OCI-LY7 (cell line): ENCODE measurements at regions not wholly inside any gene's neighbourhood (a gene's known extent, or its start where the extent isn't known, plus 50 kb on each side); places are given as distances from the start of the nearest gene placed in this dataset.

Experiments used
- BruUV-seq: library from RNA; stranded (reverse); fragments of 400-500 nt; replicated peaks from 2 replicates; lab custom pipeline; 2021; lab: Mats Ljungman, UMichigan
- CTCF ChIA-PET: fragments of 300-600 bp; sonication (Branson Sonifier 250); formaldehyde crosslinking; loops from one replicate; lab custom pipeline; 2022; ENCODE audit warnings: antibody characterized with exemption; ENCODE audit not compliant: unreplicated experiment; lab: Charles Lee
- POLR2A ChIA-PET: fragments of 300-600 bp; sonication (Branson Sonifier 250); formaldehyde crosslinking; loops from one replicate; lab custom pipeline; 2022; ENCODE audit warnings: antibody characterized with exemption; lab: Charles Lee
- DNase-seq: peaks from one replicate; pipeline ENCODE4 v3.0.0-alpha.2; 2015; ENCODE audit warnings: low spot score
- H2AFZ ChIP-seq: fragments of 200-600 bp; sonication (generic), shearing (Covaris generic); 2 replicates; pipeline ENCODE4 v1.6.1; 2014; ENCODE audit warnings: mild to moderate bottlenecking, antibody characterized with exemption, low read length, moderate library complexity
- H3K27ac ChIP-seq: fragments of 200-600 bp; sonication (generic); 2 replicates; pipeline ENCODE4 v1.5.1; 2014; ENCODE audit warnings: mixed run types, low read depth, mild to moderate bottlenecking, moderate library complexity, low read length, inconsistent platforms; ENCODE audit not compliant: poor library complexity, severe bottlenecking
- H3K36me3 ChIP-seq: fragments of 200-600 bp; sonication (generic); 2 replicates; pipeline ENCODE4 v1.6.1; 2014; ENCODE audit warnings: mild to moderate bottlenecking, antibody characterized with exemption, low read length, moderate library complexity, mixed read lengths; ENCODE audit not compliant: insufficient read depth
- H3K4me1 ChIP-seq: fragments of 200-600 bp; sonication (generic); 2 replicates; pipeline ENCODE4 v1.5.1; 2014; ENCODE audit warnings: mild to moderate bottlenecking, low read length; ENCODE audit not compliant: insufficient read depth, poor library complexity, severe bottlenecking
- H3K4me2 ChIP-seq: fragments of 200-600 bp; sonication (generic); 2 replicates; pipeline ENCODE4 v1.6.1; 2014; ENCODE audit warnings: mild to moderate bottlenecking, low read length
- H3K4me3 ChIP-seq: fragments of 200-600 bp; sonication (generic); 2 replicates; pipeline ENCODE4 v1.5.1; 2014; ENCODE audit warnings: mild to moderate bottlenecking, low read depth, low read length; ENCODE audit not compliant: poor library complexity, severe bottlenecking
- H3K79me2 ChIP-seq: fragments of 200-600 bp; sonication (generic); 2 replicates; pipeline ENCODE4 v1.6.1; 2016; ENCODE audit warnings: low read depth, mild to moderate bottlenecking, low read length, moderate library complexity, mixed read lengths; ENCODE audit not compliant: insufficient read depth
- H3K9me2 ChIP-seq: fragments of 200-600 bp; sonication (generic); 2 replicates; pipeline ENCODE4 v1.6.1; 2016; ENCODE audit warnings: mild to moderate bottlenecking, low read length, mixed read lengths; ENCODE audit not compliant: insufficient read depth
- H3K9me3 ChIP-seq: fragments of 200-600 bp; sonication (generic); 2 replicates; pipeline ENCODE4 v1.6.1; 2014; ENCODE audit warnings: mild to moderate bottlenecking, mixed run types, low read length, mixed read lengths
- H4K20me1 ChIP-seq: fragments of 200-600 bp; sonication (generic); 2 replicates; pipeline ENCODE4 v1.6.1; 2014; ENCODE audit warnings: mild to moderate bottlenecking, antibody characterized with exemption, low read length, moderate library complexity, mixed read lengths; ENCODE audit not compliant: insufficient read depth
- CTCF ChIP-seq: fragments of 200-600 bp; sonication (generic); conservative IDR thresholded peaks from 2 replicates; pipeline ENCODE4 v1.5.1; 2014; ENCODE audit warnings: mild to moderate bottlenecking, antibody characterized with exemption, low read length, moderate library complexity, mixed read lengths
- EZH2phosphoT487 ChIP-seq: fragments of 200-600 bp; sonication (generic); IDR thresholded peaks from 2 replicates; pipeline ENCODE4 v1.6.1; 2018; ENCODE audit warnings: low read depth, borderline replicate concordance, mild to moderate bottlenecking, mixed run types, antibody characterized with exemption, low read length, moderate library complexity, mixed read lengths
- intact Hi-C: fragments of 100-400 bp; cut with micrococcal nuclease; formaldehyde crosslinking; loops from one replicate; pipeline ENCODE4 v1.10.0; 2022; ENCODE audit not compliant: unreplicated experiment

- Histone ChIP-seq H3K4me2 (no peak overlapping the region), H3K36me3 (no peaks in the 10 kb centered on the region), H3K4me3 (no peak overlapping the region), H4K20me1 (no peaks in the 10 kb centered on the region), H3K9me3 (no peaks in the 10 kb centered on the region), H2AFZ (no peak overlapping the region), H3K79me2 (no peaks in the 10 kb centered on the region), H3K4me1 (no peaks in the 10 kb centered on the region), H3K9me2 (no peaks in the 10 kb centered on the region), H3K27ac (no peak overlapping the region)
- no peak for DNase-seq
- TF ChIP-seq EZH2phosphoT487 (no peak), CTCF (no peak)
- ChIA-PET POLR2A (no interaction called here), CTCF (no interaction called here)
- intact Hi-C loops, result no loop called here
- no TSS peak for BruUV-seq
These were observed 57.8 kb upstream of the LPAR1 start for GRCh38 chr9:111096051-111096450.

GRCh38 chr9:111095441-111095840 lies 57.2 kb upstream of the LPAR1 start:
- Histone ChIP-seq H3K4me1 (no peaks in the 10 kb centered on the region), H3K4me2 (no peak overlapping the region), H3K4me3 (no peak overlapping the region), H2AFZ (no peak overlapping the region), H4K20me1 (no peaks in the 10 kb centered on the region), H3K9me3 (no peaks in the 10 kb centered on the region), H3K9me2 (no peaks in the 10 kb centered on the region), H3K36me3 (no peaks in the 10 kb centered on the region), H3K79me2 (no peaks in the 10 kb centered on the region), H3K27ac (no peak overlapping the region)
- intact Hi-C loops, result no loop called here
- TF ChIP-seq CTCF (no peak), EZH2phosphoT487 (no peak)
- ChIA-PET POLR2A (no interaction called here), CTCF (no interaction called here)
- no peak for DNase-seq
- no TSS peak for BruUV-seq

GRCh38 chr9:111094958-111095357 lies 56.7 kb upstream of the LPAR1 start:
- Histone ChIP-seq H3K27ac (no peak overlapping the region), H4K20me1 (no peaks in the 10 kb centered on the region), H3K4me1 (no peaks in the 10 kb centered on the region), H3K36me3 (no peaks in the 10 kb centered on the region), H3K79me2 (no peaks in the 10 kb centered on the region), H3K9me2 (no peaks in the 10 kb centered on the region), H3K9me3 (no peaks in the 10 kb centered on the region), H3K4me2 (no peak overlapping the region), H3K4me3 (no peak overlapping the region), H2AFZ (no peak overlapping the region)
- intact Hi-C loops, result no loop called here
- no peak for TF ChIP-seq EZH2phosphoT487
- no peak for TF ChIP-seq CTCF
- CTCF ChIA-PET, result no interaction called here
- BruUV-seq, result no TSS peak
- no peak for DNase-seq
- POLR2A ChIA-PET, result no interaction called here
